Gastroesophageal sphincter (tissue), 3 donors: ENCODE measurements at regions not wholly inside any gene's neighbourhood (a gene's known extent, or its start where the extent isn't known, plus 50 kb on each side); places are given as distances from the start of the nearest gene placed in this dataset.

Experiments used
- CTCF ChIP-seq, 4 experiments: fragments of 200-600 bp in 2 of 4; fragments of 450-650 bp in 2 of 4; sonication (generic) in 1 of 4; IDR thresholded peaks; one replicate each; pipeline ENCODE4 v1.5.1; 2017 to 2019; ENCODE audit warnings: antibody characterized with exemption in 4 of 4, mild to moderate bottlenecking in 2 of 4, moderate library complexity in 2 of 4
- POLR2AphosphoS5 ChIP-seq: sonication (generic); formaldehyde crosslinking; IDR thresholded peaks from one replicate; pipeline ENCODE4 v1.6.1; 2017; ENCODE audit warnings: antibody characterized with exemption

- TF ChIP-seq CTCF (IDR thresholded peaks at IDR 0.05), result no peak
- no peak for TF ChIP-seq POLR2AphosphoS5
Measured at GRCh38 chr14:81728447-81728846, 194.8 kb upstream of the SEL1L start.
